NOMO-1 (cell line): ENCODE measurements at regions not wholly inside any gene's neighbourhood (a gene's known extent, or its start where the extent isn't known, plus 50 kb on each side); places are given as distances from the start of the nearest gene placed in this dataset.
"Not testable (repeated sequence)": the region's sequence is repeated elsewhere in the genome, so short reads cannot be mapped to it uniquely, and the experiment has no call there.

Experiments used
- DNase-seq, 2 experiments: peaks; one replicate each; lab custom pipeline; 2025; ENCODE audit not compliant: unreplicated experiment in 2 of 2; lab: John Stamatoyannopoulos, UW

- DNase-seq: no peak
Observed at GRCh38 chr13:37510441-37510840, 88.1 kb downstream of the POSTN start.

GRCh38 chr13:37505531-37505930 is 93.0 kb downstream of the POSTN start:
- no peak for DNase-seq

- DNase-seq: no peak
Observed at GRCh38 chr13:37504251-37504650, 94.3 kb downstream of the POSTN start.

- DNase-seq: no peak
Observed at GRCh38 chr13:37503287-37503686, 95.3 kb downstream of the POSTN start.

- not testable (repeated sequence) for DNase-seq
Observed at GRCh38 chr13:37502303-37502993, 96.1 kb downstream of the POSTN start.

GRCh38 chr13:37501187-37501586 is 97.4 kb downstream of the POSTN start:
- DNase-seq: no peak

- no peak for DNase-seq
Observed at GRCh38 chr13:37495046-37495445, 103.5 kb downstream of the POSTN start.

- no peak for DNase-seq
Observed at GRCh38 chr13:37493775-37494174, 104.8 kb downstream of the POSTN start.

GRCh38 chr13:37492741-37493514 is 105.6 kb downstream of the POSTN start:
- DNase-seq: no peak

- DNase-seq: no peak
Observed at GRCh38 chr13:37492075-37492474, 106.5 kb downstream of the POSTN start.

GRCh38 chr13:37491661-37492060 is 106.9 kb downstream of the POSTN start:
- DNase-seq: no peak

GRCh38 chr13:37490176-37490779 is 108.3 kb downstream of the POSTN start:
- DNase-seq: no peak

GRCh38 chr13:37488726-37489125 is 109.8 kb downstream of the POSTN start:
- DNase-seq: no peak

- peak; percentile 11 to 45 for DNase-seq
Observed at GRCh38 chr13:37486171-37486681, 112.3 kb downstream of the POSTN start.

GRCh38 chr13:37485756-37486155 is 112.8 kb downstream of the POSTN start:
- no peak for DNase-seq

GRCh38 chr13:37484056-37484455 is 114.5 kb downstream of the POSTN start:
- no peak for DNase-seq

- no peak for DNase-seq
Observed at GRCh38 chr13:37482331-37482730, 116.2 kb downstream of the POSTN start.

GRCh38 chr13:37481885-37482227 is 116.7 kb downstream of the POSTN start:
- no peak for DNase-seq

GRCh38 chr13:37481011-37481884 is 117.3 kb downstream of the POSTN start:
- no peak for DNase-seq

- DNase-seq: no peak
Observed at GRCh38 chr13:37479916-37480315, 118.7 kb downstream of the POSTN start.

GRCh38 chr13:37476874-37477273 is 121.7 kb downstream of the POSTN start:
- no peak for DNase-seq
